Neural cell (in vitro differentiated cells): ENCODE measurements at regions not wholly inside any gene's neighbourhood (a gene's known extent, or its start where the extent isn't known, plus 50 kb on each side); places are given as distances from the start of the nearest gene placed in this dataset.

Source experiments
- H2AFZ ChIP-seq: fragments of 200-600, 300-800 bp; sonication (generic), shearing (Covaris generic); 2 replicates; pipeline ENCODE4 v1.6.0; 2014; ENCODE audit warnings: low read depth, mild to moderate bottlenecking, antibody characterized with exemption, low read length, moderate library complexity
- H3F3A ChIP-seq: fragments of 200-600 bp; shearing (Covaris generic); 2 replicates; pipeline ENCODE4 v1.6.1; 2016; ENCODE audit warnings: mild to moderate bottlenecking, moderate library complexity, mixed read lengths, antibody characterized with exemption, low read length; ENCODE audit not compliant: insufficient read depth, poor library complexity, severe bottlenecking
- H3K27ac ChIP-seq: fragments of 200-600, 300-800 bp; sonication (generic), shearing (Covaris generic); 2 replicates; pipeline ENCODE4 v1.5.1; 2014; ENCODE audit warnings: mild to moderate bottlenecking, low read length, moderate library complexity
- H3K27me3 ChIP-seq: fragments of 300-800, 200-600 bp; sonication (generic), shearing (Covaris generic); 2 replicates; pipeline ENCODE4 v1.6.0; 2014; ENCODE audit warnings: mild to moderate bottlenecking, low read depth, low read length, moderate library complexity; ENCODE audit not compliant: insufficient read depth
- H3K36me3 ChIP-seq: fragments of 300-800, 200-600 bp; sonication (generic), shearing (Covaris generic); 2 replicates; pipeline ENCODE4 v1.5.1; 2014; ENCODE audit warnings: mild to moderate bottlenecking, antibody characterized with exemption, low read length, moderate library complexity; ENCODE audit not compliant: insufficient read depth
- H3K4me2 ChIP-seq: fragments of 300-800, 200-600 bp; sonication (generic), shearing (Covaris generic); 2 replicates; pipeline ENCODE4 v1.6.0; 2014; ENCODE audit warnings: mild to moderate bottlenecking, low read length
- H3K4me3 ChIP-seq: fragments of 300-800, 200-600 bp; sonication (generic), shearing (Covaris generic); 2 replicates; pipeline ENCODE4 v1.5.1; 2014; ENCODE audit warnings: mild to moderate bottlenecking, low read length, moderate library complexity
- H3K79me2 ChIP-seq: fragments of 200-600 bp; shearing (Covaris generic); replicated peaks from 2 replicates; pipeline ENCODE4 v1.6.0; 2014; ENCODE audit warnings: mild to moderate bottlenecking, low read length, moderate library complexity; ENCODE audit not compliant: insufficient read depth
- H3K9ac ChIP-seq: fragments of 300-800, 200-600 bp; sonication (generic), shearing (Covaris generic); 2 replicates; pipeline ENCODE4 v1.6.1; 2016; ENCODE audit warnings: mild to moderate bottlenecking, low read length, mixed read lengths
- H3K9me2 ChIP-seq: fragments of 200-600 bp; shearing (Covaris generic); 2 replicates; pipeline ENCODE4 v1.6.1; 2016; ENCODE audit warnings: mild to moderate bottlenecking, low read length, mixed read lengths; ENCODE audit not compliant: insufficient read depth
- H3K9me3 ChIP-seq: fragments of 200-600, 300-800 bp; sonication (generic), shearing (Covaris generic); 2 replicates; pipeline ENCODE4 v1.6.1; 2016; ENCODE audit warnings: mild to moderate bottlenecking, mixed run types, low read length, moderate library complexity, mixed read lengths
- H4K20me1 ChIP-seq: fragments of 200-600 bp; shearing (Covaris generic); 2 replicates; pipeline ENCODE4 v1.6.1; 2016; ENCODE audit warnings: mild to moderate bottlenecking, mixed run types; ENCODE audit not compliant: insufficient read depth
- CTCF ChIP-seq: fragments of 450-650 bp; IDR thresholded peaks from 2 replicates; pipeline ENCODE4 v1.5.1; 2014; ENCODE audit warnings: antibody characterized with exemption, mild to moderate bottlenecking, moderate library complexity; ENCODE audit not compliant: poor library complexity, severe bottlenecking
- EP300 ChIP-seq: fragments of 450-650 bp; conservative IDR thresholded peaks from 2 replicates; pipeline ENCODE4 v1.6.1; 2014; ENCODE audit warnings: antibody characterized with exemption, mild to moderate bottlenecking, moderate library complexity; ENCODE audit not compliant: poor library complexity, severe bottlenecking
- EZH2 ChIP-seq: fragments of 200-600, 300-800 bp; shearing (Covaris generic), sonication (generic); IDR thresholded peaks from 2 replicates; pipeline ENCODE4 v1.6.1; 2014; ENCODE audit warnings: antibody characterized with exemption, low read length, borderline replicate concordance, mild to moderate bottlenecking; ENCODE audit not compliant: insufficient read depth, poor library complexity, severe bottlenecking
- MXI1 ChIP-seq: fragments of 450-650 bp; conservative IDR thresholded peaks from 2 replicates; pipeline ENCODE4 v1.6.1; 2014; ENCODE audit warnings: antibody characterized with exemption, mild to moderate bottlenecking; ENCODE audit not compliant: poor library complexity, severe bottlenecking
- POLR2AphosphoS5 ChIP-seq: IDR thresholded peaks from 2 replicates; pipeline ENCODE4 v1.6.1; 2012
- RAD21 ChIP-seq: fragments of 450-650 bp; conservative IDR thresholded peaks from 2 replicates; pipeline ENCODE4 v1.6.1; 2014; ENCODE audit warnings: antibody characterized with exemption, mild to moderate bottlenecking, moderate library complexity
- REST ChIP-seq: IDR thresholded peaks from 2 replicates; pipeline ENCODE4 v1.6.1; 2012; ENCODE audit warnings: borderline replicate concordance
- SMC3 ChIP-seq: fragments of 450-650 bp; conservative IDR thresholded peaks from 2 replicates; pipeline ENCODE4 v1.6.1; 2014; ENCODE audit warnings: antibody characterized with exemption, mild to moderate bottlenecking, moderate library complexity; ENCODE audit not compliant: poor library complexity
- TAF1 ChIP-seq: IDR thresholded peaks from 2 replicates; pipeline ENCODE4 v1.6.1; 2012; ENCODE audit warnings: low read depth

- H4K20me1 ChIP-seq: no peaks in the 10 kb centered on the region
- H3K9me2 ChIP-seq: no peaks in the 10 kb centered on the region
- no peaks in the 10 kb centered on the region for H3K36me3 ChIP-seq
- H3F3A ChIP-seq: no peaks in the 10 kb centered on the region
- TF ChIP-seq SMC3 (no peak), TAF1 (no peak), RAD21 (no peak), POLR2AphosphoS5 (no peak), MXI1 (no peak), REST (no peak), EP300 (no peak), CTCF (no peak), EZH2 (no peak)
- no peak overlapping the region for H2AFZ ChIP-seq
- H3K27me3 ChIP-seq: no peaks in the 10 kb centered on the region
- no peaks in the 10 kb centered on the region for H3K9me3 ChIP-seq
- H3K27ac ChIP-seq: no peak overlapping the region
- no peak overlapping the region for H3K4me3 ChIP-seq
- no peak overlapping the region for H3K4me2 ChIP-seq
- H3K9ac ChIP-seq: no peak overlapping the region
- H3K79me2 ChIP-seq: no peaks in the 10 kb centered on the region
These were observed 112.6 kb upstream of the CNTN1 start for GRCh38 chr12:40579687-40580086.

DNA sequence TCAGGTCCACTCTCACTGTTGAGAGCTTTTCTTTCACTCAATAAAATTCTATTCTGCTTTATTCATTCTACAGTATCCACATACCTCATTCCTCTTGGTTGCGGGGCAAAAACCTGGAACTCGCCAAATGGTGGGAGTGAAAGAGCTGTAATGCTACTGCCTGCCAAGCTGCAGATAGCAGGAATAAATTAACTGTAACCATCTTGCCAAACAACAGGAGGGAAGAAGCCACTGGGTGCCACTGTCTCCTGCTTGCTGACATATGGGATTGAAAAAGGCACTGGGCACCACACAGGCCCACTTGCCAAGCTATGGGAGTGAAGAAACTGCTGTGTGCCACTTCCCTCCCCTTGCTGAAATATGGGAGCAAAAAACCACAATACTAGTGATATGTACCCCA lies 111.9 kb upstream of the CNTN1 start:
- Histone ChIP-seq H3K9me2 (no peaks in the 10 kb centered on the region), H4K20me1 (no peaks in the 10 kb centered on the region), H2AFZ (no peak overlapping the region), H3K27ac (no peak overlapping the region), H3K79me2 (no peaks in the 10 kb centered on the region), H3K36me3 (no peaks in the 10 kb centered on the region), H3K4me2 (no peak overlapping the region), H3K9me3 (no peaks in the 10 kb centered on the region), H3K27me3 (no peaks in the 10 kb centered on the region), H3K4me3 (no peak overlapping the region), H3F3A (no peaks in the 10 kb centered on the region), H3K9ac (no peak overlapping the region)
- TF ChIP-seq EP300 (no peak), POLR2AphosphoS5 (no peak), SMC3 (no peak), EZH2 (no peak), REST (no peak), CTCF (no peak), MXI1 (no peak), RAD21 (no peak), TAF1 (no peak)
